Spinal cord (tissue), 9 donors: ENCODE measurements at regions not wholly inside any gene's neighbourhood (a gene's known extent, or its start where the extent isn't known, plus 50 kb on each side); places are given as distances from the start of the nearest gene placed in this dataset.
A peak's percentile ranks its signal among the peaks of the same experiment; 100 is the strongest.
"Not testable (repeated sequence)": the region's sequence is repeated elsewhere in the genome, so short reads cannot be mapped to it uniquely, and the experiment has no call there.

ENCODE experiments used
- DNase-seq, 6 donors: peaks; one replicate each; pipeline versions ENCODE4 v3.0.0 to v3.0.0-alpha.2; 2013 to 2015; ENCODE audit warnings: low spot score in 6 of 6, low read depth in 4 of 6
- H3K27ac ChIP-seq: one replicate; pipeline ENCODE4 v1.5.1; 2013; ENCODE audit warnings: low read depth, low read length, control low read depth
- H3K27me3 ChIP-seq: one replicate; pipeline ENCODE4 v1.6.1; 2013; ENCODE audit warnings: low read length; ENCODE audit not compliant: control insufficient read depth, insufficient read depth
- H3K36me3 ChIP-seq: one replicate; pipeline ENCODE4 v1.6.1; 2013; ENCODE audit warnings: low read length; ENCODE audit not compliant: control insufficient read depth, insufficient read depth
- H3K4me1 ChIP-seq: one replicate; pipeline ENCODE4 v1.6.1; 2013; ENCODE audit warnings: low read length; ENCODE audit not compliant: control insufficient read depth, insufficient read depth
- H3K4me3 ChIP-seq: one replicate; pipeline ENCODE4 v1.5.1; 2013; ENCODE audit warnings: low read depth, low read length, control low read depth
- H3K9me3 ChIP-seq: one replicate; pipeline ENCODE4 v1.6.1; 2013; ENCODE audit warnings: low read length; ENCODE audit not compliant: control insufficient read depth, insufficient read depth
- WGBS: methylation state at CpG from one replicate; pipeline ENCODE4 v1.1.5; 2013; ENCODE audit warnings: missing lambda C conversion rate; ENCODE audit not compliant: insufficient coverage; 5-methylcytosine and 5-hydroxymethylcytosine counted together
- donor health status: healthy.

- WGBS, result no CpG with 5 or more reads among the region's 2 CpGs
- H3K4me1 ChIP-seq, result no peaks in the 10 kb centered on the region
- no peaks in the 10 kb centered on the region for H3K36me3 ChIP-seq
- H3K27ac ChIP-seq, result no peak overlapping the region
- H3K9me3 ChIP-seq, result no peaks in the 10 kb centered on the region
- no peak for DNase-seq
- H3K4me3 ChIP-seq, result no peak overlapping the region
- H3K27me3 ChIP-seq, result no peaks in the 10 kb centered on the region
Measured at GRCh38 chr9:17882688-17883594, 304.1 kb downstream of the SH3GL2 start.

- DNase-seq, result no peak
- Histone ChIP-seq H3K9me3 (no peaks in the 10 kb centered on the region), H3K4me1 (no peaks in the 10 kb centered on the region), H3K36me3 (no peaks in the 10 kb centered on the region), H3K4me3 (no peak overlapping the region), H3K27ac (no peak overlapping the region), H3K27me3 (no peaks in the 10 kb centered on the region)
- WGBS, result 73% methylated on average over 3 of the region's 4 CpGs
Measured at GRCh38 chr9:17888066-17888465, 309.2 kb downstream of the SH3GL2 start.

GRCh38 chr9:17888964-17889363, 310.1 kb downstream of the SH3GL2 start:
- H3K27ac ChIP-seq, DNase-seq, H3K36me3 ChIP-seq, H3K9me3 ChIP-seq, H3K4me1 ChIP-seq, H3K4me3 ChIP-seq, H3K27me3 ChIP-seq: not testable (repeated sequence)
- WGBS, result 63% methylated on average over 1 of the region's 1 CpG

- no CpG with 5 or more reads among the region's 4 CpGs for WGBS
- Histone ChIP-seq H3K4me1 (no peaks in the 10 kb centered on the region), H3K36me3 (no peaks in the 10 kb centered on the region), H3K4me3 (no peak overlapping the region), H3K27ac (no peak overlapping the region), H3K9me3 (no peaks in the 10 kb centered on the region), H3K27me3 (no peaks in the 10 kb centered on the region)
- peak in 2 of 6 donors; percentile 23 to 26 for DNase-seq
Measured at GRCh38 chr9:17894501-17895160, 315.8 kb downstream of the SH3GL2 start.

- no peak overlapping the region for H3K27ac ChIP-seq
- WGBS, result no CpG with 5 or more reads among the region's 7 CpGs
- H3K36me3 ChIP-seq, result no peaks in the 10 kb centered on the region
- H3K27me3 ChIP-seq, result peaks cover 28% of the 10 kb centered on the region
- H3K9me3 ChIP-seq, result no peaks in the 10 kb centered on the region
- peaks cover 6% of the 10 kb centered on the region for H3K4me1 ChIP-seq
- no peak overlapping the region for H3K4me3 ChIP-seq
- peak in 1 of 6 donors; percentile 8 for DNase-seq
Measured at GRCh38 chr9:17900606-17901005, 321.7 kb downstream of the SH3GL2 start.

- no peaks in the 10 kb centered on the region for H3K9me3 ChIP-seq
- no peaks in the 10 kb centered on the region for H3K36me3 ChIP-seq
- peak overlapping the region; percentile 48 for H3K4me3 ChIP-seq
- 9% methylated on average over 5 of the region's 9 CpGs for WGBS
- H3K4me1 ChIP-seq, result peaks cover 23% of the 10 kb centered on the region
- no peak overlapping the region for H3K27ac ChIP-seq
- H3K27me3 ChIP-seq, result peaks cover 46% of the 10 kb centered on the region
- peak in 2 of 6 donors; percentile 58 to 60 for DNase-seq
Measured at GRCh38 chr9:17905366-17905765, 326.5 kb downstream of the SH3GL2 start.

- WGBS, result 0% methylated on average over 14 of the region's 16 CpGs
- Histone ChIP-seq H3K4me3 (peak overlapping the region; percentile 48), H3K27ac (no peak overlapping the region), H3K9me3 (no peaks in the 10 kb centered on the region), H3K36me3 (no peaks in the 10 kb centered on the region), H3K4me1 (peaks cover 23% of the 10 kb centered on the region), H3K27me3 (peaks cover 46% of the 10 kb centered on the region)
- DNase-seq, result peak in 2 of 6 donors; percentile 48 to 65
Measured at GRCh38 chr9:17905781-17906175, 326.9 kb downstream of the SH3GL2 start.

- Histone ChIP-seq H3K4me1 (peaks cover 23% of the 10 kb centered on the region), H3K27ac (no peak overlapping the region), H3K27me3 (peaks cover 46% of the 10 kb centered on the region), H3K36me3 (no peaks in the 10 kb centered on the region), H3K4me3 (peak overlapping the region; percentile 48), H3K9me3 (no peaks in the 10 kb centered on the region)
- under 1% methylated on average over 42 of the region's 56 CpGs for WGBS
- DNase-seq, result peak in 2 of 6 donors; percentile 71 to 76
Measured at GRCh38 chr9:17906176-17906840, 327.4 kb downstream of the SH3GL2 start.

- Histone ChIP-seq H3K4me1 (peaks cover 23% of the 10 kb centered on the region), H3K36me3 (no peaks in the 10 kb centered on the region), H3K4me3 (peak overlapping the region; percentile 48), H3K9me3 (no peaks in the 10 kb centered on the region), H3K27me3 (peaks cover 44% of the 10 kb centered on the region), H3K27ac (no peak overlapping the region)
- 6% methylated on average over 54 of the region's 58 CpGs for WGBS
- peak in 2 of 6 donors; percentile 16 to 52 for DNase-seq
Measured at GRCh38 chr9:17906841-17907778, 328.2 kb downstream of the SH3GL2 start.
